ENCODE measurements at regions not wholly inside any gene's neighbourhood (a gene's known extent, or its start where the extent isn't known, plus 50 kb on each side); places are given as distances from the start of the nearest gene placed in this dataset.

DNA sequence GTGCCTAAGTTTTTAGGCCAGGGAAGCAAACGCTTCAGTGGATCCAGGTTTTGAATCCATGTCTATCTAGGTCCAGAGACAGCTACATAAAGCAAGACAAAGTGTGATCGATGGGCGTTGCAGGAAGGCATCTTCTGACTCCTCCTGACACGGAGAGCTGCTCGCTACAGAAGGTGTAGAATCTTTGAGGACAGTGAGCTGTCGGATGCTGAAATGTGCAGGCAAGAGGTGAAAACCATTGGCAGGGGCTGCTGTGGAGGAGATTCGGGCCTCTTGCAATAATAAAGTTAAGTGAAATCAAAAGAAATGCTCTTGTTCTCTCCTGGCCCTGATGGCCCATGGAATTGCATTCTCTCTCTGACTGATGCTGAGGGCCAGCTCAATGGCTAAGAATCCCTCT lies 336.2 kb downstream of the CYRIA start:
- TF ChIP-seq, protein P1, sequence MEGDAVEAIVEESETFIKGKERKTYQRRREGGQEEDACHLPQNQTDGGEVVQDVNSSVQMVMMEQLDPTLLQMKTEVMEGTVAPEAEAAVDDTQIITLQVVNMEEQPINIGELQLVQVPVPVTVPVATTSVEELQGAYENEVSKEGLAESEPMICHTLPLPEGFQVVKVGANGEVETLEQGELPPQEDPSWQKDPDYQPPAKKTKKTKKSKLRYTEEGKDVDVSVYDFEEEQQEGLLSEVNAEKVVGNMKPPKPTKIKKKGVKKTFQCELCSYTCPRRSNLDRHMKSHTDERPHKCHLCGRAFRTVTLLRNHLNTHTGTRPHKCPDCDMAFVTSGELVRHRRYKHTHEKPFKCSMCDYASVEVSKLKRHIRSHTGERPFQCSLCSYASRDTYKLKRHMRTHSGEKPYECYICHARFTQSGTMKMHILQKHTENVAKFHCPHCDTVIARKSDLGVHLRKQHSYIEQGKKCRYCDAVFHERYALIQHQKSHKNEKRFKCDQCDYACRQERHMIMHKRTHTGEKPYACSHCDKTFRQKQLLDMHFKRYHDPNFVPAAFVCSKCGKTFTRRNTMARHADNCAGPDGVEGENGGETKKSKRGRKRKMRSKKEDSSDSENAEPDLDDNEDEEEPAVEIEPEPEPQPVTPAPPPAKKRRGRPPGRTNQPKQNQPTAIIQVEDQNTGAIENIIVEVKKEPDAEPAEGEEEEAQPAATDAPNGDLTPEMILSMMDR (IDR thresholded peaks at IDR 0.05; ENCODE audit: control extremely low read depth, extremely low read depth, low read depth, missing control alignments): no peak

DNA sequence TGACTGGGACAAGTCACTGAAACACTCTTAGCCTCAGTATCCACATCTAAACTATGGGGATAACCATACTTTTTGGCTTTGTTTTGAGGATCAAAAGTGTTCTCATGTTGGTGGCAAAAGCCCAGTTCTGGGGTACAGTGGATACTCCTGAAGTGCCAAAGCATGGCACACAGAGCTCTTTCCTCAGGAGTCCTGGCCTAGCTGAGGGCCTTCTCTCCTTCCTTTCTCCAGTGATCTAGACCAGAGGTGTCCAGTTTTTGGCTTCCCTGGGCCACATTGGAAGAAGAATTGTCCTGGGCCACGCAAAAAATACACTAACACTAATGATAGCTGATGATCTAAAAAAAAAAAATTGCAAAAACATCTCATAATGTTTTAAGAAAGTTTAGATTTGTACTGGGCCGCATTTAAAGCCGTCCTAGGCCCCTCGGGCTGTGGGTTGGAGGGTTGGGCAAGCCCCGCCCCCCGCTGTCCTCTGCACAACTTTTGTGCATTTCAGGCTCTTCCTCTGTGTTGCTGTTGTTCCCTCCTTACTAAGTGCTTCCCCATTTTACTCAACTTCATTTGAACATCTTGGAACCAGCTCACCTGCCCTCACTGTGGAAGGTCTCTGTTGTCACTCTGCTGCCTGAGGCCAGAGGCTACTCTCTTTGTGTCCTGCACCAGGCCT lies 337.0 kb downstream of the CYRIA start:
- POLR2A ChIA-PET: no interaction called here
- TF ChIP-seq, protein P1 (IDR thresholded peaks at IDR 0.05; ENCODE audit: control extremely low read depth, extremely low read depth, low read depth, missing control alignments): no peak
- no peak for DNase-seq (ENCODE audit: extremely low spot score)
- CTCF ChIA-PET: interaction anchor here (1.2 kb wide), 2 partner anchors 17 to 29 kb away, joined by 3 read pairs; no protein-coding TSS in a partner anchor

More for the DNA sequence above, 336.2 kb downstream of the CYRIA start:
- CTCF ChIA-PET: interaction anchor here (1.2 kb wide), 1 partner anchor 29 kb away, joined by 3 read pairs; no protein-coding TSS in a partner anchor
- POLR2A ChIA-PET: no interaction called here
- DNase-seq (ENCODE audit: extremely low spot score): no peak

DNA sequence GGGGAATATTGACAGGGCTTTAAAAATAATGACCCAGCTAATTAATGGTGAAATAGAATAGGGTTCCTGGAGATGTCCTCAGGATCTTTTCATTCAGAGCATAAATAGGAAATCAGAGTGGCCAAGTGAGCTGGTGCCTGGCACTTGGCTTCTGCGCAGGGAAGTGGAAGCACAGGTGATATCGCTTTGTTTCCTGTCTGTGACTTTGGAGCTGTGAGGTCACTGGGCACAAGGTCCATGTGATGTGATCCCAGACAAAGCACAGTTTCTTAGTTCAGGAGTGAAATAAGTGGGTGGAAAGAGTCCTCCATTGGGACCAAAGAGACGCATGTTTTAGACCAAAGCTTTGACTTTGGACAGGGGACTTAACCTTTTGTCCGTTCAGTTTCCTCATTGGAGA lies 338.3 kb downstream of the CYRIA start:
- ChIA-PET CTCF (interaction anchor here (1.0 to 1.3 kb wide), 4 partner anchors 11 to 25 kb away, joined by 3 to 4 read pairs (median 3); no protein-coding TSS in a partner anchor), POLR2A (no interaction called here)
- no peak for DNase-seq (ENCODE audit: extremely low spot score)
- TF ChIP-seq, protein P1 (IDR thresholded peaks at IDR 0.05; ENCODE audit: control extremely low read depth, extremely low read depth, low read depth, missing control alignments): no peak

DNA sequence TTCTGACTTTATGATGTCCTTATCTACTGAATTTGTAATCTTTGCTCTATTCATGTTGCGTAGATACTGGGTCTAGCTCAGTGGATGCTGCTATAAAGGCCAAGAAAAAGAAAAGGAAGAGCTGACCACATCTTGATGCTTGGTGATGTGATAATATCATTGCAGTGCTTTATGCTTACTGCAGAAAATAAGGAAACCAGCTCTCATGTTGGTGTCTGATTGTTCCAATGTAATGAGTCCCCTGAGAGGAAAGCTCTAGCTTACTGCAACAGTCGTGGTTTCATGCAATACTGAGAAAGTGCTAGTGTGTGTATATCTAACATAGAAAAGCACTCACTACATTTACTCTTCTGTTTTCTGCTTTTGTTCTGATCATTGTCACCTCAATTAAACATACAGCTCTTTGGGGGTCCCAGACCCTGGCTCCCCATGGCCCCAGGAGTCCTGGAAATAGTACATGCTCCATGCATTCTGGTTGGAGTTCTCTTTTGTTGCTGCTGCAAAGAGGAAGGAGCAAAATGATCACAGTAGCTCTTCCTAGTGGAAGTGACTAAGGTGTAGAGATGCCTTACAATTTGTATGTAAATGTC lies 338.8 kb downstream of the CYRIA start:
- POLR2A ChIA-PET: no interaction called here

DNA sequence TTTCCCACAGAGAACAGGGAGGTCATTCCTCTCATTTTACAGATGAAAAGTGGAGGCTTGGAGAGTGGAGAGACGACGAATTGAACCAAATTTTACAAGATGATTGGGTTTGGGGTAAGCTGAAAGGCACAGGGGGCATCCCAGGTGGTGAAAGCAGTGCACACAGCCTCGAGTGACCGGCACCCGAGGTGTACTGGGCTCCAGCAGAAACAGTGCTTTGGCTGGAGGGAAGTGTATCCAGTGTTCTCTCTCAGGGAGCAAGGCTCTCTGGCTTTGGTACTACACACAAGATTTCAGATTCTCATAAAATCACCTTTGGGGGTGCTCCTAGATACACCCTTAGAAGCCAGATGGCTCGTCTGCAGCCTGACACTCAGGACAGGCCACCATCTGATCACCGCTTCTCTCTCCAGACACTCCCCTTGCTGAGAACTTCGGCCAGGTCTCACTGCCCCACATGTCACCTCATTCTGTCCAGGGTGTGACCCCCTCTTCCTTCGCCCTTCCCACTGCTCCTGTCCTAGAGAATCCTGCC lies 339.6 kb downstream of the CYRIA start:
- CTCF ChIA-PET: interaction anchor here (1.0 to 1.3 kb wide), 5 partner anchors 11 to 23 kb away, joined by 3 to 4 read pairs (median 3); no protein-coding TSS in a partner anchor
- POLR2A ChIA-PET: no interaction called here
- DNase-seq (ENCODE audit: extremely low spot score): no peak
- TF ChIP-seq, protein P1 (IDR thresholded peaks at IDR 0.05; ENCODE audit: control extremely low read depth, extremely low read depth, low read depth, missing control alignments): no peak

More for the DNA sequence above, 338.8 kb downstream of the CYRIA start:
- no peak for DNase-seq (ENCODE audit: extremely low spot score)
- CTCF ChIA-PET: interaction anchor here (1.0 to 1.3 kb wide), 3 partner anchors 12 to 24 kb away, joined by 3 to 4 read pairs (median 3); no protein-coding TSS in a partner anchor
- TF ChIP-seq, protein P1 (IDR thresholded peaks at IDR 0.05; ENCODE audit: control extremely low read depth, extremely low read depth, low read depth, missing control alignments): no peak

DNA sequence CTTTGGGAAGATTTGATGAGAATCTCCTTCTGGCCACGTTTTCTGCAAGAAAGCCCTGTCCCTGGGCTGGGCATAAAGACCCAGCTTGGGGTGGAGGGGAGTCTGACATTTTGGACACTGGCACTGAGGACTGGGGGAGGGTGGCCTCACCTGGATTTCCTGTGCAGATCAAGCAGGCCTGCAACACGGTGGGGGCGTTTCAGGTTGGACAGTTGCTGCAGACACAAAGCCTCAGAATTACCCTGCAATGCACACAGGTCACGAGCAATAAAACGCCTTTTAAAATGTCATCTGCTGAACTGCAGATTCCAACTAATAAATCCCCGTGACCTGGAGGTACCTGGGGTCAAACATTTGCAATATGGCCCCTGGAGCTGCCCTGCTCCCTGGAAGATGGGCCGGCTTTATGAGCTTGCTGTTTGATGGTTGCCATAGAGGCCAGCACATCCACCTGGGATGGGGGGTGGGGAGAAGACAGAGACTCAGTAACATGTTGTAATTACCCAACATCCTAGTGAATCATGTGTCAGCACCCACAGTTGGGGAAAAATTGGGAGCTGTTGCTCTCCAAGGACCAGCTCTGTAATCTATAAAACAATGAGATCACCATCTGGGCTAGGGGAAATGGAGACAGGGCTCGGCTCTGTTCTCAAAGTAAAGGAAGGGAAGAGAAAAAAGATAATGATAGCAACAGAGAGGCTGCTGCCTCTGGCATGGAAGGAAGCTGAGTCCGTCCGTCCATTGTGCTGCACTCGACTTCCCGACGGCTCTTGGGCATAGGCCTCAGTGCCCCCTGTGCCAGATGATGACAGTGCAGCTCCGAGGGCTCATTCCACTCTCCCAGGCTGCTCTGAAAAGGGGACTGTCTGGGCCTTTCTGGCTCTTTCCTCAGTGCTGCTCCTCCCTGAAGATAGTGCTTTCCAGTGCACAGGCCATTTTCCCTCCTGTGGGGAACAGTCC lies 340.3 kb downstream of the CYRIA start:
- ChIA-PET POLR2A (no interaction called here), CTCF (interaction anchor here (1.1 to 1.2 kb wide), 2 partner anchors 10 to 13 kb away, joined by 3 read pairs; no protein-coding TSS in a partner anchor)
- no peak for DNase-seq (ENCODE audit: extremely low spot score)
- TF ChIP-seq, protein P1 (IDR thresholded peaks at IDR 0.05; ENCODE audit: control extremely low read depth, extremely low read depth, low read depth, missing control alignments): no peak

All from GM10248 (cell line).